K562 (cell line): ENCODE measurements at regions not wholly inside any gene's neighbourhood (a gene's known extent, or its start where the extent isn't known, plus 50 kb on each side); places are given as distances from the start of the nearest gene placed in this dataset.

Experiments used
- ATAC-seq: fragments of 200-7000 bp; cut with Tn5 transposase; 3 replicates; pipeline ENCODE4 v1.9.1; 2020; ENCODE audit warnings: moderate library complexity
- BruUV-seq: library from RNA; stranded (reverse); fragments of 400-500 nt; replicated peaks from 2 replicates; lab custom pipeline; 2021; lab: Mats Ljungman, UMichigan
- CTCF ChIA-PET: fragments of 300-600 bp; formaldehyde crosslinking; extraction: SDS; loops from one replicate; lab custom pipeline; 2021; ENCODE audit warnings: low intra/inter-chr PET ratio; lab: Yijun Ruan, JAX
- POLR2A ChIA-PET: fragments of 300-600, 350-650 bp; sonication (Branson Sonifier 250); formaldehyde crosslinking; extraction: SDS; loops from one replicate; lab custom pipeline; 2021; ENCODE audit warnings: antibody characterized with exemption, inconsistent platforms; lab: Yijun Ruan, JAX
- DNase-seq, 4 experiments: peaks; one replicate each; pipeline versions ENCODE4 v3.0.0 to v3.0.0-alpha.2; 2011 to 2018; ENCODE audit warnings: low spot score in 3 of 4, mixed read lengths in 3 of 4; ENCODE audit errors: extremely low read depth in 1 of 4
- FAIRE-seq: peaks from 2 replicates; lab custom pipeline; 2011; peaks lifted over from hg19 to GRCh38; lab: Jason Lieb, UNC
- H2AFZ ChIP-seq: 2 replicates; pipeline ENCODE4 v1.6.0; 2011; ENCODE audit warnings: low read depth, low read length, control low read depth, inconsistent platforms
- H3K27ac ChIP-seq: fragments of 200-600 bp; 3 replicates; pipeline ENCODE4 v1.8.0; 2011; ENCODE audit warnings: low read depth, mild to moderate bottlenecking, control low read depth, inconsistent platforms, low read length, moderate library complexity, mixed read lengths; ENCODE audit errors: extremely low read depth
- H3K27me3 ChIP-seq, 2 experiments: fragments of 300-600 bp in 1 of 2; 2 replicates in 1 of 2; 3 replicates in 1 of 2; pipeline versions ENCODE4 v1.6.0 to v1.8.0; 2011; ENCODE audit warnings: inconsistent platforms in 2 of 2, low read length in 2 of 2, mild to moderate bottlenecking in 1 of 2, mixed read lengths in 1 of 2, moderate library complexity in 1 of 2; ENCODE audit not compliant: control insufficient read depth in 2 of 2, insufficient read depth in 2 of 2
- H3K36me3 ChIP-seq: fragments of 300-600 bp; 3 replicates; pipeline ENCODE4 v1.8.0; 2011; ENCODE audit warnings: mild to moderate bottlenecking, low read length, inconsistent platforms; ENCODE audit not compliant: control insufficient read depth, insufficient read depth
- H3K4me1 ChIP-seq, 2 experiments: fragments of 200-600 bp in 1 of 2; replicated peaks in 1 of 2; 2 replicates in 1 of 2; 3 replicates in 1 of 2; pipeline versions ENCODE4 v1.5.1 to v1.8.0; 2011; ENCODE audit warnings: inconsistent platforms in 2 of 2, low read length in 2 of 2, mild to moderate bottlenecking in 1 of 2, mixed read lengths in 1 of 2, moderate library complexity in 1 of 2; ENCODE audit not compliant: control insufficient read depth in 2 of 2, insufficient read depth in 2 of 2
- H3K4me2 ChIP-seq: 2 replicates; pipeline ENCODE4 v1.6.1; 2011; ENCODE audit warnings: low read length, control low read depth, inconsistent platforms, mixed read lengths; ENCODE audit not compliant: insufficient read depth
- H3K4me3 ChIP-seq: fragments of 200-600 bp; sonication (generic), shearing (Covaris generic); 2 replicates; pipeline ENCODE4 v1.5.1; 2016; ENCODE audit warnings: control low read depth, inconsistent platforms
- H3K79me2 ChIP-seq: fragments of 200-600 bp; 3 replicates; pipeline ENCODE4 v1.8.0; 2011; ENCODE audit warnings: low read length, inconsistent platforms; ENCODE audit not compliant: control insufficient read depth, insufficient read depth
- H3K9ac ChIP-seq, 2 experiments: 2 replicates each; pipeline versions ENCODE4 v1.6.0 to v1.6.1; 2011; ENCODE audit warnings: low read depth in 2 of 2, low read length in 2 of 2, control low read depth in 1 of 2, inconsistent platforms in 1 of 2, mild to moderate bottlenecking in 1 of 2, mixed read lengths in 1 of 2; ENCODE audit not compliant: insufficient read depth in 1 of 2
- H3K9me1 ChIP-seq: one replicate; pipeline ENCODE4 v1.6.0; 2011; ENCODE audit warnings: inconsistent platforms, mild to moderate bottlenecking, low read length, moderate library complexity; ENCODE audit not compliant: control insufficient read depth, insufficient read depth
- H3K9me3 ChIP-seq: replicated peaks from 2 replicates; pipeline ENCODE4 v1.5.1; 2011; ENCODE audit warnings: low read depth, low read length, inconsistent platforms; ENCODE audit not compliant: control insufficient read depth, insufficient read depth
- H4K20me1 ChIP-seq: replicated peaks from 2 replicates; pipeline ENCODE4 v1.6.1; 2011; ENCODE audit warnings: low read length, inconsistent platforms, mixed read lengths; ENCODE audit not compliant: control insufficient read depth, insufficient read depth
- DPF2 ChIP-seq: fragments of 450-650 bp; IDR thresholded peaks from 2 replicates; pipeline ENCODE4 v1.6.1; 2016
- GTF2B ChIP-seq: IDR thresholded peaks from 2 replicates; pipeline ENCODE4 v1.6.1; 2011; ENCODE audit not compliant: insufficient read length; ENCODE audit errors: extremely low read depth
- KLF13 ChIP-seq: fragments of 450-650 bp; IDR thresholded peaks from 2 replicates; pipeline ENCODE4 v1.6.1; 2016; ENCODE audit warnings: missing genetic modification characterization, low read depth, mild to moderate bottlenecking, missing compliant biosample characterization, moderate library complexity, borderline replicate concordance
- KLF6 ChIP-seq: fragments of 250-450 bp; sonication (Bioruptor Pico); IDR thresholded peaks from 2 replicates; pipeline ENCODE4 v1.4.0; 2020; ENCODE audit warnings: mild to moderate bottlenecking, moderate library complexity, borderline replicate concordance
- NR2C1 ChIP-seq, 2 experiments: fragments of 450-650 bp; IDR thresholded peaks; 2 replicates each; pipeline ENCODE4 v1.6.1; 2017; ENCODE audit warnings: mild to moderate bottlenecking in 2 of 2, antibody characterized with exemption in 1 of 2, inconsistent platforms in 1 of 2, missing compliant biosample characterization in 1 of 2, missing genetic modification characterization in 1 of 2
- NUFIP1 ChIP-seq: fragments of 450-650 bp; IDR thresholded peaks from 2 replicates; pipeline ENCODE4 v1.6.1; 2018; ENCODE audit not compliant: partially characterized antibody
- PKNOX1 ChIP-seq: fragments of 450-650 bp; IDR thresholded peaks from 2 replicates; pipeline ENCODE4 v1.6.1; 2016
- POLR2A ChIP-seq: fragments of 450-650 bp; conservative IDR thresholded peaks from 2 replicates; pipeline ENCODE4 v1.6.1; 2016
- RBM22 ChIP-seq: fragments of 200-400 bp; formaldehyde crosslinking; IDR thresholded peaks from 2 replicates; pipeline ENCODE4 v1.6.1; 2018; ENCODE audit warnings: low read length, low read depth; ENCODE audit not compliant: poor library complexity, severe bottlenecking
- SNRNP70 ChIP-seq: fragments of 200-400 bp; formaldehyde crosslinking; optimal IDR thresholded peaks from 2 replicates; pipeline ENCODE3; 2017; ENCODE audit warnings: low read depth, low read length
- SRSF7 ChIP-seq: fragments of 200-400 bp; formaldehyde crosslinking; optimal IDR thresholded peaks from 2 replicates; pipeline ENCODE3; 2017; ENCODE audit warnings: mild to moderate bottlenecking, low read depth, low read length
- ZNF12 ChIP-seq: sonication (generic); formaldehyde crosslinking; IDR thresholded peaks from 2 replicates; pipeline ENCODE4 v1.4.0; 2020; ENCODE audit warnings: mild to moderate bottlenecking, missing genetic modification reagents
- ZNF707 ChIP-seq: fragments of 250-450 bp; sonication (Bioruptor Pico); conservative IDR thresholded peaks from 2 replicates; pipeline ENCODE4 v1.8.0; 2022; ENCODE audit warnings: inconsistent platforms, mild to moderate bottlenecking, moderate library complexity
- ZNF76 ChIP-seq: fragments of 250-450 bp; sonication (Bioruptor Pico); IDR thresholded peaks from 2 replicates; pipeline ENCODE4 v1.4.0; 2020; ENCODE audit warnings: mild to moderate bottlenecking, moderate library complexity, borderline replicate concordance
- WGBS: fragments of 100-300 bp; shearing (Covaris generic); methylation state at CpG from one replicate; pipeline ENCODE4 v1.1.6; 2016; ENCODE audit warnings: low coverage, mixed read lengths; ENCODE audit not compliant: insufficient coverage; ENCODE audit errors: missing lambda C conversion rate; 5-methylcytosine and 5-hydroxymethylcytosine counted together
- in situ Hi-C: fragments of 300-500 bp; cut with MboI; formaldehyde crosslinking; loops from 4 replicates; pipeline ENCODE4 v1.15.0; 2018; ENCODE audit warnings: inconsistent platforms, mixed read lengths
- intact Hi-C: fragments of 100-400 bp; cut with micrococcal nuclease; formaldehyde crosslinking; loops from 2 replicates; pipeline ENCODE4 v1.14.2; 2022
- TF ChIP-seq, protein P1 (sequence below): fragments of 450-650 bp; IDR thresholded peaks from 2 replicates; pipeline ENCODE4 v1.6.1; 2014; ENCODE audit warnings: low read depth, mild to moderate bottlenecking, moderate library complexity, borderline replicate concordance

GRCh38 chr2:23078784-23079434 is 306.1 kb upstream of the KLHL29 start:
- 0% methylated on average over 4 of the region's 4 CpGs for WGBS
- DNase-seq = no peak
- CTCF ChIA-PET = no interaction called here
- intact Hi-C loops (no loop called here), in situ Hi-C loops (no loop called here)
- no peak overlapping the region for H3K27ac ChIP-seq
- POLR2A ChIA-PET = no interaction called here
- no peaks in the 10 kb centered on the region for H3K9me3 ChIP-seq
- H3K36me3 ChIP-seq = no peaks in the 10 kb centered on the region
- no peak overlapping the region for H3K4me3 ChIP-seq
- H3K9me1 ChIP-seq = no peaks in the 10 kb centered on the region
- no peaks in the 10 kb centered on the region for H3K4me1 ChIP-seq
- H2AFZ ChIP-seq = no peak overlapping the region
- no peak overlapping the region for H3K4me2 ChIP-seq
- no peaks in the 10 kb centered on the region for H3K79me2 ChIP-seq
- H4K20me1 ChIP-seq = no peaks in the 10 kb centered on the region
- no peak for ATAC-seq
- no peak overlapping the region for H3K9ac ChIP-seq
- BruUV-seq = no TSS peak
- no peak for TF ChIP-seq ZNF76 (CRISPR knock-in tag)
- TF ChIP-seq GTF2B = no peak
- TF ChIP-seq, protein P1, sequence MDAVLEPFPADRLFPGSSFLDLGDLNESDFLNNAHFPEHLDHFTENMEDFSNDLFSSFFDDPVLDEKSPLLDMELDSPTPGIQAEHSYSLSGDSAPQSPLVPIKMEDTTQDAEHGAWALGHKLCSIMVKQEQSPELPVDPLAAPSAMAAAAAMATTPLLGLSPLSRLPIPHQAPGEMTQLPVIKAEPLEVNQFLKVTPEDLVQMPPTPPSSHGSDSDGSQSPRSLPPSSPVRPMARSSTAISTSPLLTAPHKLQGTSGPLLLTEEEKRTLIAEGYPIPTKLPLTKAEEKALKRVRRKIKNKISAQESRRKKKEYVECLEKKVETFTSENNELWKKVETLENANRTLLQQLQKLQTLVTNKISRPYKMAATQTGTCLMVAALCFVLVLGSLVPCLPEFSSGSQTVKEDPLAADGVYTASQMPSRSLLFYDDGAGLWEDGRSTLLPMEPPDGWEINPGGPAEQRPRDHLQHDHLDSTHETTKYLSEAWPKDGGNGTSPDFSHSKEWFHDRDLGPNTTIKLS = no peak
- no peak for TF ChIP-seq ZNF12
- TF ChIP-seq NR2C1 (IDR thresholded peaks at IDR 0.05) = no peak
- TF ChIP-seq NR2C1 (tag; IDR thresholded peaks at IDR 0.05) = no peak
- no peak for TF ChIP-seq PKNOX1
- no peak for TF ChIP-seq KLF6
- TF ChIP-seq SRSF7 = no peak
- TF ChIP-seq SNRNP70 = no peak
- no peak for TF ChIP-seq RBM22
- no peak for TF ChIP-seq NUFIP1
- TF ChIP-seq POLR2A = no peak
- TF ChIP-seq KLF13 (tag) = no peak
- no peak for TF ChIP-seq DPF2
- TF ChIP-seq ZNF707 (CRISPR knock-in tag) = no peak
- no peaks in the 10 kb centered on the region for H3K27me3 ChIP-seq
- FAIRE-seq = no peak
